ENCODE measurements at regions not wholly inside any gene's neighbourhood (a gene's known extent, or its start where the extent isn't known, plus 50 kb on each side); places are given as distances from the start of the nearest gene placed in this dataset.
"Not testable (repeated sequence)": the region's sequence is repeated elsewhere in the genome, so short reads cannot be mapped to it uniquely, and the experiment has no call there.

DNA sequence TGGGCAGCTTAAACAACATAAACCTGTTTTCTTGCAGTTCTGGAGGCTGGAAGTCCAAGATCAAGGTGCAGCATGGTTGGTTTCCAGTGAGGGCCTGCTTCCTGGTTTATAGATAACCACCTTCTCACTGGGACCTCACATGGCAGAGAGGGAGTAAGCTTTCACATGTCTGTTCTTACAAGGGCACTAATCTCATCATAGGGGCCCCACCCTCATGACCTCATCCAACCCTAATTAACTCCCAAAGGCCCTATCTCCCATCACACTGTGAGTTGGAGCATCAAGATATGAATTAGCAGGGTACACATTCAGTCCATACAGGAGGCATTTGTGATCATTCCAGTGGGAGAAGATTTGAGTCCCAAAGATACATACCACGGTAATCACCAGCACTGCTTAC lies 50.5 kb upstream of the GRIN2A start:
- DNase-seq: no peak

- DNase-seq: no peak
Observed at GRCh38 chr16:10239640-10240039, 57.4 kb upstream of the GRIN2A start.

- no peak for DNase-seq
Observed at GRCh38 chr16:10240854-10241613, 58.8 kb upstream of the GRIN2A start.

GRCh38 chr16:10242097-10242496 lies 59.9 kb upstream of the GRIN2A start:
- no peak for DNase-seq

GRCh38 chr16:10242916-10243315 lies 60.7 kb upstream of the GRIN2A start:
- DNase-seq: no peak

GRCh38 chr16:10245002-10245401 lies 62.8 kb upstream of the GRIN2A start:
- DNase-seq: no peak

DNA sequence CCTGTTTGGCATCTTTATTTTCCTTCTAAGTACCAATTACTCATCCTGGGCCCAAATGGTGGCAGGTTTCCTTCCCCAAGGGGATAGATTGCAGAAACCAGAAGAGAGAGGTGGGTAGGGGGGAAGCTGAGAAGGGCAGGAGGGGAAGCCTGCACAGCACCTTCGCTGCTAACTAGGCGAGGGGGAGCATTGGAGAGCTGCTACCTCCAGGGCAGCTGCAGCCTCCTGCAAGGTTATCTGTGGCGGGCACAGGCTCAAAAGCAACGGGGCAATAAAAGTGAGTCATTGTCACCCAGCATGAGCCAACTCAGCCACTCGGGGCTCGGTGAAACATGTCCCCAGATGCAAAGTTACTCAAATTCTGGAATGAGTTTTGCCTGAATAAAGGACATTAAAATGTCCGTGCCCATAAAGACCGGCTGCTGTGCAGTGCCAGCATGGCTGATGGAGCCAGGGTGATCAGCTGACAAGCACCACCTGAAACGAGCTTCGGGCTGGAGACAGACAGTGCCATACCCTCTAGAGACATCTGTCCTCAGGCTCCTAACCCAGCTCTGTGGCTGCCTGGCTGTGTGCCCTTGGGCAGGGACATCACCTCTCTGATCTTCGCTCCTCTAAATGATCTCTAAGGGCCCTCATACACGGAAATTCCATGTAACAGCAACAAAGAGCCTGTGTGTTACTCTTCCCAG lies 68.1 kb upstream of the GRIN2A start:
- DNase-seq: no peak

GRCh38 chr16:10252155-10252554 lies 69.9 kb upstream of the GRIN2A start:
- DNase-seq: no peak

DNA sequence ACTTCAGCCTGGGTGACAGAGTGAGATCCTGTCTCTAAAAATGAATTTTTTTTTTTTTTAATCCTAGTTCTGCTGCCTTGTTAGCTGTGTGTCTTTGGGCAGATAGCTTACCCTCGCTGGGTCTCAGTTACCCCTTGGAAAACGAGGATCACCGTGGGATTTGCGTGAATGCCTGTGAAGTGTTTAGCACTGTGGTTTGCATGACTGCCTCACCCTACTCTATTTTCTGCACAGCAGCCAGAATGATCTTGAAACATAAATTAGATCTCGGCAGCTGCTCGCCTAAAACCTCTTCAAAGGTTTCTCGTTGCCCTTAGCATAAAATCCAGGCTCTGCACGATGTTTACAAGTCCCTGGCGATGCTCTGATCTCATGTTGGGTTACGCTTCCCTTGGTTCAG lies 71.2 kb upstream of the GRIN2A start:
- DNase-seq: no peak

DNA sequence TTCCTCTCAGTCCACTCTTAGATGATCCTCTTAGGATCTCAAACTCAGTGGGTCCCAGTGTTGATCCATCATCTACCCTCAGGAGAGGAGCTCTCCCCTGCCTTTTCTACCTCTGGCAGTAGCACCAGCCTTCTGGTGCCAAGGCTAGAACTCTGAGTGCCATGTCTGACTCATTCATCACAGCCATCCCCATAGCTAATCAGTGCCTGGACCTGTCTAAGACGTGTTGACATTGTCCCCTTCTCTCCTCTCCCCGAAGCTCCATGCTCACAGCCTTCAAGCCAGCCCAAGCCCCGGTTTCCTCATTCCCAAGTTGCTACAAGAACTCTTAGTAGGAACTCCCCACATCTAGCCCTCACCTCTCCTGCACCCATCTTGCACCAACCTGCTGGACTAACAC lies 73.5 kb upstream of the GRIN2A start:
- DNase-seq: no peak

DNA sequence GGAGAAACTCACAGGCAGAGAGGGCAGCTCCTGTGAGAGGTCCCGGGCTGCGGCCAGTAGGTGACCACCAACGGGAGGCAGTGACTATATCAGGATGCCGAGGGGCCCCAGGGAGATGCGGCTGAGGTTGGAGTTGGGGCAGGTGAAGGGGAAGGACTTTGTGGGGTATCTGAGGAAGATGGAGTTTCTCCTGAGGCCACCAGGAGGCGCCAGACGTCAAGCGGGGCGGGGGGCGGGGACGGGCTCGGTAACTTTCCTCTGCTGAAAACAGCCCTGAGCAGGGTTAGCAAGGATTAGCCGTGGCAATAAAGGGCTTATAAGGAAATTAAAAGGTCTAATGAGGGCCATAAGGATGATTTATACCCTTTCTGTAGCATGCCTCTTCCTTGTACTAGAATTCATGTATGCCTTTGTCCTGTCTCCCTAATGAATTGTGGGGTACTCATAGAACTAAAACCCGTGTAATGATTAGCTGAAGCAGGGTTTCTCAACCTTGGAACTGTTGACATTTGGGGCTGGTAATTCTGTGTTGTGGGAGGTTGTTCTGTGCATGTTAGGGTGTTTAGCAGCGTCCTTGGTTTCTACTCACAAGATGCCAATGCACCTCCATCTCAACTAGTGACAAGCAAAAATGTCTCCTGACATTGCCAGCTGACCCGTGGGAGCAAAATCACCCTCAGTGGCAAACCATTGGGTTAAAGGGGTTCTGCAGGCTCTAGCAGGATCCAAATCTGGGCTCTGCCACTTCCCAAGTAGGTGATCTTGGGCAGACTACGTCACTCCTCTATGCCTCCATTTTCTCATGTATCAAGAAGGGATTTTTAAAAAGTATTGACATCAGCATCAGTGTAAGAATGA lies 74.8 kb upstream of the GRIN2A start:
- DNase-seq: peak; percentile 13

- DNase-seq: not testable (repeated sequence)
Observed at GRCh38 chr16:10257642-10258251, 75.5 kb upstream of the GRIN2A start.

DNA sequence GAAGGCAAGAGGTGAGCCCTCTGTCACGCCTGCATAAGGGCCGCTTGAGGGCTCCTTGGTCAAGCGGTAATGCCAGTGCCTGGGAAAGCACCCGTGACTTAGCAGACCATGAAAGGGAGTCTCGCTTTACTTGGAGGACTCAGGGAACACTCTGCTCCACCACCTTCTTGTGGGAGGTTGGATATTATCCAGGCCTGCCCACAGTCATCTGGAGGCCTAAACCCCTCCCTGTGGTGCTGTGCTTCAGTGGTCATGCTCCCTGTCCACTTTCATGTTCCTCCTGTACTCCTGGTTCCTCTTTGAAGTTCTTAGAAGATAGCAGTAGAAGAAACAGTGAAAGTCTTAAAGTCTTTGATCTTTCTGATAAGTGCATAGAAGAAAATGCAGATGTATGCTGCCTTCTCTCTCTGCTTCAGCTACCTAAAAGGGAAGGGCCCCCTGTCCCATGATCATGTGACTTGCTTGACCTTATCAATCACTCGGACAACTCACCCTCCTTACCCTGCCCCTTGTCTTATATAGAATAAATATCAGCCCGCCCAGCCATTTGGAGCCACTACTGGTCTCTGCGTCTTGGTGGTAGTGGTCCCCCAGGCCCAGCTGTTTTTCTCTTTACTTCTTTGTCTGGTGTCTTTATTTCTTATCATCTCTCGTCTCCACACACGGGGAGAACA lies 76.8 kb upstream of the GRIN2A start:
- not testable (repeated sequence) for DNase-seq

DNA sequence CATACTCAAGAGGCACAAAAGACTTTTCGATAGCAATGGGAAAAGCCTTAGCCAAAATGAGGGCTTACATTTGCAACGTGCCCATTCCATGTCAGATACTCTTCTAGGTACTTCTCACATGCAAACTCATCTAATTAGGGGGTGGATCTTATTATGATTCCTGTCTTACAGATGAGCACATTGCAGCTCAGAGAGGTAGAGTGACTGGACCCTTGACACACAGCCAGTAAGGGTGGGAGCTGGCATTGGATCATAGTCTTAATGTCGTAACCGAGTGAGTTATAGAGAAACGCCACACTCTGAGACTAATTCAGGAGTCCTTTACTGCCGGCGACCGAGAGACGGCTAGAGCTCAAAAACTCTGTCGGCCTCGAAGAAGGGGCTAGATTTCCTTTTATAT lies 78.8 kb upstream of the GRIN2A start:
- no peak for DNase-seq

- DNase-seq: not testable (repeated sequence)
Observed at GRCh38 chr16:10261526-10261925, 79.3 kb upstream of the GRIN2A start.

- no peak for DNase-seq
Observed at GRCh38 chr16:10262377-10263132, 80.3 kb upstream of the GRIN2A start.

GRCh38 chr16:10265770-10266615 lies 83.8 kb upstream of the GRIN2A start:
- no peak for DNase-seq

GRCh38 chr16:10266809-10267208 lies 84.6 kb upstream of the GRIN2A start:
- no peak for DNase-seq

- DNase-seq: no peak
Observed at GRCh38 chr16:10269632-10270031, 87.4 kb upstream of the GRIN2A start.

DNA sequence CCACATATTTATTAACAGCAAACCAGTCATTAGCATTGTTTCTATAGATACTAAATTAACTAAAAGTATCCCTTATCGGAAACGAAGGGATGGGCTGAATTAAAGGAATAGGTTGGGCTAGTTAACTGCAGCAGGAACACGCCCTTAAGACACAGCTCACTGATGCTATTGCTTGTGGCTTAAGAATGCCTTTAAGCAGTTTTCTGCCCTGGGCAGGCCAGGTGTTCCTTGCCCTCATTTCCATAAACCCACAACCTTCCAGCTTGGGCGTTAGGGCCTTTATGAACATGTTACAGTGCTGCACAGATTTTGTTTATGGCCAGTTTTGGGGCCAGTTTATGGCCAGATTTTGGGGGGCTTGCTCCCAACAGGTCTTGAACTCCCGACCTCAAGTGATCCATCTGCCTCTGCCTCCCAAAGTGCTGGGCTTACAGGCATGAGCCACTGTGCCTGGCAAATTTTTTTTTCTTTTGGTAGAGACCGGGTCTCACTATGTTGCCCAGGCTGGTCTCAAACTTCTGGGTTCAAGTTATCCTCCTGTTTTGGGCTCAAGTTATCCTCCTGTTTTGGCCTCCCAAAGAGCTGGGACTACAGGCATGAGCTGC lies 90.1 kb upstream of the GRIN2A start:
- not testable (repeated sequence) for DNase-seq
